GM20431 (cell line): ENCODE measurements at regions not wholly inside any gene's neighbourhood (a gene's known extent, or its start where the extent isn't known, plus 50 kb on each side); places are given as distances from the start of the nearest gene placed in this dataset.

Source experiments
- in situ Hi-C: fragments of 300-500 bp; cut with MseI, MboI; formaldehyde crosslinking; loops from one replicate; pipeline ENCODE4 v1.15.0; 2020; ENCODE audit warnings: low sequenced_read_pairs; ENCODE audit not compliant: unreplicated experiment

GRCh38 chr12:92593734-92594402, 108.9 kb upstream of the PLEKHG7 start:
- in situ Hi-C loops, result loop anchor here (25.0 kb wide), 1 partner anchor 782 kb away; no protein-coding TSS in a partner anchor

- in situ Hi-C loops, result loop anchor here (25.0 kb wide), 1 partner anchor 773 kb away; no protein-coding TSS in a partner anchor
Observed at GRCh38 chr12:92585115-92585727, 117.6 kb upstream of the PLEKHG7 start.

- in situ Hi-C loops, result loop anchor here (25.0 kb wide), 1 partner anchor 772 kb away; no protein-coding TSS in a partner anchor
Observed at GRCh38 chr12:92583910-92584309, 118.9 kb upstream of the PLEKHG7 start.

- in situ Hi-C loops, result loop anchor here (25.0 kb wide), 1 partner anchor 771 kb away; no protein-coding TSS in a partner anchor
Observed at GRCh38 chr12:92582893-92583292, 119.9 kb upstream of the PLEKHG7 start.

- in situ Hi-C loops, result loop anchor here (25.0 kb wide), 1 partner anchor 770 kb away; no protein-coding TSS in a partner anchor
Observed at GRCh38 chr12:92582475-92582874, 120.3 kb upstream of the PLEKHG7 start.

GRCh38 chr12:92581604-92582003, 121.2 kb upstream of the PLEKHG7 start:
- in situ Hi-C loops, result loop anchor here (25.0 kb wide), 1 partner anchor 769 kb away; no protein-coding TSS in a partner anchor

- in situ Hi-C loops, result loop anchor here (25.0 kb wide), 1 partner anchor 763 kb away; no protein-coding TSS in a partner anchor
Observed at GRCh38 chr12:92574911-92575570, 127.7 kb upstream of the PLEKHG7 start.

GRCh38 chr12:92574051-92574783, 128.6 kb upstream of the PLEKHG7 start:
- in situ Hi-C loops, result no loop called here

- in situ Hi-C loops, result no loop called here
Observed at GRCh38 chr12:92573104-92573503, 129.7 kb upstream of the PLEKHG7 start.

GRCh38 chr12:92571844-92572543, 130.8 kb upstream of the PLEKHG7 start:
- in situ Hi-C loops, result no loop called here

GRCh38 chr12:92571169-92571568, 131.6 kb upstream of the PLEKHG7 start:
- in situ Hi-C loops, result no loop called here

GRCh38 chr12:92570056-92570753, 132.6 kb upstream of the PLEKHG7 start:
- in situ Hi-C loops, result no loop called here

GRCh38 chr12:92568691-92569090, 134.1 kb upstream of the PLEKHG7 start:
- in situ Hi-C loops, result no loop called here

- in situ Hi-C loops, result no loop called here
Observed at GRCh38 chr12:92566448-92567019, 136.3 kb upstream of the PLEKHG7 start.

GRCh38 chr12:92563819-92564218, 139.0 kb upstream of the PLEKHG7 start:
- in situ Hi-C loops, result no loop called here

- in situ Hi-C loops, result no loop called here
Observed at GRCh38 chr12:92562063-92562734, 140.6 kb upstream of the PLEKHG7 start.

- in situ Hi-C loops, result no loop called here
Observed at GRCh38 chr12:92561543-92561899, 141.3 kb upstream of the PLEKHG7 start.
